ENCODE measurements at regions not wholly inside any gene's neighbourhood (a gene's known extent, or its start where the extent isn't known, plus 50 kb on each side); places are given as distances from the start of the nearest gene placed in this dataset.

DNA sequence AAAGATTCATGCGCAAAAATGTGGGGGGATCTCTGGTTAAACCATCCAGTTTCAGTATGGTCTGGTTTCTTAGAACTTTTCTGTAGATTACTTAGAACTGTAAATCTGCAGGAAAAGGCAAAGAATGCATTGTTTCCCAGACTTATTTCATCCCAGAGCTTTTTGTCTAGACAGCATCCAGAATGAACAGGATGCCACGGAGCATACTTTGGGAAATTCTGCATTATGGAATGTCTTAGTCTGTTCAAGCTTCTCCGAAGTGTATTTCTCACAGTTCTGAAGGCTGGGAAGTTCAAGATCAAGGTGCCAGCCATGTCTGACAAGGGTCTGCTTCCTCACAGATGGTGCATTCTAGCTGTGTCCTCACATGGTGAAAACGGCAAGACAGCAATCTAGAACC lies 136.3 kb downstream of the INHBA start:
- TF ChIP-seq ZSCAN20 (CRISPR knock-in tag; IDR thresholded peaks at IDR 0.05) (no peak), MAX (IDR thresholded peaks at IDR 0.05) (no peak), EP300 (IDR thresholded peaks at IDR 0.05) (no peak), HMGXB4 (CRISPR knock-in tag; IDR thresholded peaks at IDR 0.05; ENCODE audit: borderline replicate concordance) (no peak), TP53 (CRISPR knock-in tag; IDR thresholded peaks at IDR 0.05) (no peak), POLR2A (IDR thresholded peaks at IDR 0.05; ENCODE audit: low read length) (no peak), CTCF (IDR thresholded peaks at IDR 0.05) (no peak), JUNB (IDR thresholded peaks at IDR 0.05) (no peak), FOXS1 (CRISPR knock-in tag; IDR thresholded peaks at IDR 0.05) (no peak)

All from A549 (cell line).